ENCODE measurements at regions not wholly inside any gene's neighbourhood (a gene's known extent, or its start where the extent isn't known, plus 50 kb on each side); places are given as distances from the start of the nearest gene placed in this dataset.

GRCh38 chrX:150234126-150234525 is 129.0 kb upstream of the MAMLD1 start:
- TF ChIP-seq POLR2A (IDR thresholded peaks at IDR 0.05) (no peak), CTCF (IDR thresholded peaks at IDR 0.05) (no peak), POLR2AphosphoS5 (IDR thresholded peaks at IDR 0.05) (no peak), EP300 (IDR thresholded peaks at IDR 0.05) (no peak)
